Gastroesophageal sphincter (tissue), 3 donors: ENCODE measurements at regions not wholly inside any gene's neighbourhood (a gene's known extent, or its start where the extent isn't known, plus 50 kb on each side); places are given as distances from the start of the nearest gene placed in this dataset.

Experiments used
- EP300 ChIP-seq: sonication (generic); formaldehyde crosslinking; IDR thresholded peaks from one replicate; pipeline ENCODE4 v1.6.1; 2017; ENCODE audit warnings: antibody characterized with exemption, mild to moderate bottlenecking
- POLR2A ChIP-seq, 2 donors: fragments of 450-650 bp; IDR thresholded peaks; one replicate each; pipeline ENCODE4 v1.6.1; 2017; ENCODE audit warnings: antibody characterized with exemption in 2 of 2, mild to moderate bottlenecking in 2 of 2, moderate library complexity in 1 of 2
- TF ChIP-seq, protein P1 (sequence below), 4 experiments: fragments of 200-600 bp in 2 of 4; fragments of 450-650 bp in 2 of 4; sonication (generic) in 1 of 4; IDR thresholded peaks; one replicate each; pipeline ENCODE4 v1.5.1; 2017 to 2019; ENCODE audit warnings: antibody characterized with exemption in 4 of 4, mild to moderate bottlenecking in 2 of 4, moderate library complexity in 2 of 4

DNA sequence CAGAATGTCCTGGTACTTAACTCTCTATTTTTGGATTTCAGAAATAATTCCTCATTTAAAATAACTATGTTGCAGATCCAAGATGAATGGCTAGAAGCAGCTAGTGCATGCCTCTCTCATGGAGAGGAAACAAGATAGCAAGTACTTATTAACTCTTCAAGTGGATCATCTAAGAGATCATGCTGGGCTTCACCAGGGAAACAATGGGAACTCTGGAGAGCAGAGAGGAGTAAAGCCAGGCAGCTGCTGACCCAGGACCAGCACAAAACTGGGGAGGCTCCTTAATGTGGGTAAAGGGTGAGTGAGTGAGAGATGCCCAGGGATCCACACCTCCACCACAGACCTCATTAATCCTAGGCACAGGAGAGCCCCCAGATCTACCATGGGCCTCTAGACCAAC is 897.8 kb upstream of the ACO1 start:
- TF ChIP-seq POLR2A (IDR thresholded peaks at IDR 0.05) (no peak), EP300 (no peak)
- TF ChIP-seq, protein P1, sequence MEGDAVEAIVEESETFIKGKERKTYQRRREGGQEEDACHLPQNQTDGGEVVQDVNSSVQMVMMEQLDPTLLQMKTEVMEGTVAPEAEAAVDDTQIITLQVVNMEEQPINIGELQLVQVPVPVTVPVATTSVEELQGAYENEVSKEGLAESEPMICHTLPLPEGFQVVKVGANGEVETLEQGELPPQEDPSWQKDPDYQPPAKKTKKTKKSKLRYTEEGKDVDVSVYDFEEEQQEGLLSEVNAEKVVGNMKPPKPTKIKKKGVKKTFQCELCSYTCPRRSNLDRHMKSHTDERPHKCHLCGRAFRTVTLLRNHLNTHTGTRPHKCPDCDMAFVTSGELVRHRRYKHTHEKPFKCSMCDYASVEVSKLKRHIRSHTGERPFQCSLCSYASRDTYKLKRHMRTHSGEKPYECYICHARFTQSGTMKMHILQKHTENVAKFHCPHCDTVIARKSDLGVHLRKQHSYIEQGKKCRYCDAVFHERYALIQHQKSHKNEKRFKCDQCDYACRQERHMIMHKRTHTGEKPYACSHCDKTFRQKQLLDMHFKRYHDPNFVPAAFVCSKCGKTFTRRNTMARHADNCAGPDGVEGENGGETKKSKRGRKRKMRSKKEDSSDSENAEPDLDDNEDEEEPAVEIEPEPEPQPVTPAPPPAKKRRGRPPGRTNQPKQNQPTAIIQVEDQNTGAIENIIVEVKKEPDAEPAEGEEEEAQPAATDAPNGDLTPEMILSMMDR (IDR thresholded peaks at IDR 0.05) = no peak
